NB4 (cell line): ENCODE measurements at regions not wholly inside any gene's neighbourhood (a gene's known extent, or its start where the extent isn't known, plus 50 kb on each side); places are given as distances from the start of the nearest gene placed in this dataset.
A peak's percentile ranks its signal among the peaks of the same experiment; 100 is the strongest.

Experiments used
- DNase-seq: peaks from one replicate; pipeline ENCODE4 v3.0.0; 2010; ENCODE audit warnings: low read depth
- H3K4me3 ChIP-seq: one replicate; pipeline ENCODE4 v1.5.1; 2011; ENCODE audit warnings: mild to moderate bottlenecking, low read depth, low read length, moderate library complexity
- CTCF ChIP-seq: IDR thresholded peaks from one replicate; pipeline ENCODE4 v1.5.1; 2012; ENCODE audit warnings: low read depth, low read length
- MAX ChIP-seq: IDR thresholded peaks from 2 replicates; pipeline ENCODE4 v1.6.1; 2011; ENCODE audit warnings: low read depth, low read length
- MYC ChIP-seq: IDR thresholded peaks from 2 replicates; pipeline ENCODE4 v1.6.1; 2011; ENCODE audit warnings: low read depth, low read length
- POLR2A ChIP-seq: IDR thresholded peaks from 2 replicates; pipeline ENCODE4 v1.6.1; 2011; ENCODE audit warnings: mild to moderate bottlenecking; ENCODE audit not compliant: insufficient read length; ENCODE audit errors: extremely low read depth

- H3K4me3 ChIP-seq: no peak overlapping the region
- DNase-seq: no peak
- TF ChIP-seq CTCF: no peak
- TF ChIP-seq MYC: no peak
- TF ChIP-seq POLR2A: no peak
- TF ChIP-seq MAX: no peak
Observed at GRCh38 chr21:15676935-15677334, 52.8 kb upstream of the USP25 start.

GRCh38 chr21:15679630-15680029 is 50.2 kb upstream of the USP25 start:
- peak; percentile 1 for DNase-seq
- TF ChIP-seq MAX: no peak
- no peak for TF ChIP-seq POLR2A
- TF ChIP-seq MYC: no peak
- TF ChIP-seq CTCF: no peak

More at GRCh38 chr21:15679630-15680029, 50.2 kb upstream of the USP25 start:
- H3K4me3 ChIP-seq: no peak overlapping the region
